ENCODE measurements at regions not wholly inside any gene's neighbourhood (a gene's known extent, or its start where the extent isn't known, plus 50 kb on each side); places are given as distances from the start of the nearest gene placed in this dataset.

DNA sequence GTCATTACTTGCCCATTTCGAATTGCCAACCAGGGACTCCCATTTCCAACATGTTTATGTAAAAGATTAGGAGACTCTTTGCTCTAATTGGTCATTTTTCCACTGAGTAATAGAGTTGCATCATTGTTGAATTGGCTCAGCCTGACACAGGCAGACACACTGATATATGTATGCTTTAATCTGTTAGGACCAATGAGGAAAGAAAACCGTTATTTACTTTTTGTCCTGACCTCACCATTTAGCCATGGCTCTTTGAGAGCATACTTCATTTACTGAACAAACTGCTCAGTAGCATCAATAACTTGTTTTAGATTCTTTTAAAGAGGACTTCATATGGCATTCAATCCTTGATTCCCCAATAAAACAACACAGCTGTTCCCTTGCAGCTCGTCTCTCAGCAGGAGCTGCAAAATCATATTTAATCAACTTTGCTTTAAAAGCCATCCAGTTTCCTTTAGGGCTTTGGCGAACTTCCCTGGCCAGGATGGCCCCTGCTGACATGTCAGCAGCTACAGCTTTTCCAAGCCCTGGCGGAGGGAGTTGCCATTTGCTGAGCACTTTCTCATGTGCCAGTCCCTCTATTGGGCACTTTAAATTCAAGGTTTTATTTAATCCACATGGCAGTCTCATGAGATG, 251.5 kb upstream of the TNC start:
- H3K9me3 ChIP-seq (ENCODE audit: severe bottlenecking) = peaks cover 2% of the 10 kb centered on the region
- DNase-seq = no peak

DNA sequence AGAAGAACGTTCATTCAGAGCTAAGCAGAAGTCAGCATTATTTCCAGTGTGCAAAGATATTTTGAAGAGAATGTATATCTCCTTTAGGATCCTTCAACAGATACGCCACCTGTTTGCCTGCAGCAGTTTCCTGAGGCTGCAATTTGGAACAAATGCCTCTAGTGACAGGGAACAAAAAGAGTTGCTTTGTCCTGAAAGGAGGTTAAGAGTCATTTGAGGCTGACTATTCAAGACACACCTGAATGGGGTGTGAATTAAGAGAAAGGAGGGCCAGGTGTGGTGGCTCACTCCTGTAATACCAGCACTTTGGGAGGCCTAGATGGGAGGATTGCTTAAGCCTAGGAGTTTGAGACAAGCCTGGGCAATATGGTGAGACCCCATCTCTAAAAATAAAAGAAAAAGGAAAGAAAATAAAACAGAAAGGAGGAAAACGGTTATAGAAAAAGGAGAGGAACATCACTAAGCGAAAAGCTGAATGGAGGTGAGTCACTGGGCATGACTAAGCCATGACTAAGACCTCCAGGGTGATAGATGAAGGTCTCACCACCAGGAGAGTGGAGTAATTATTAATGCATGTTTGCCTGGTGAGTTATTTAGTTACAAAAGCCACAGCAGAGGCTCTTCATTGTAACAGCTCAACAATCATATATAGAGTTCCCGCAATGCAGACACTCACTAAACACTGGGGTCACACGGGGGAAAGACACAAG, 255.2 kb upstream of the TNC start:
- TF ChIP-seq, protein P1, sequence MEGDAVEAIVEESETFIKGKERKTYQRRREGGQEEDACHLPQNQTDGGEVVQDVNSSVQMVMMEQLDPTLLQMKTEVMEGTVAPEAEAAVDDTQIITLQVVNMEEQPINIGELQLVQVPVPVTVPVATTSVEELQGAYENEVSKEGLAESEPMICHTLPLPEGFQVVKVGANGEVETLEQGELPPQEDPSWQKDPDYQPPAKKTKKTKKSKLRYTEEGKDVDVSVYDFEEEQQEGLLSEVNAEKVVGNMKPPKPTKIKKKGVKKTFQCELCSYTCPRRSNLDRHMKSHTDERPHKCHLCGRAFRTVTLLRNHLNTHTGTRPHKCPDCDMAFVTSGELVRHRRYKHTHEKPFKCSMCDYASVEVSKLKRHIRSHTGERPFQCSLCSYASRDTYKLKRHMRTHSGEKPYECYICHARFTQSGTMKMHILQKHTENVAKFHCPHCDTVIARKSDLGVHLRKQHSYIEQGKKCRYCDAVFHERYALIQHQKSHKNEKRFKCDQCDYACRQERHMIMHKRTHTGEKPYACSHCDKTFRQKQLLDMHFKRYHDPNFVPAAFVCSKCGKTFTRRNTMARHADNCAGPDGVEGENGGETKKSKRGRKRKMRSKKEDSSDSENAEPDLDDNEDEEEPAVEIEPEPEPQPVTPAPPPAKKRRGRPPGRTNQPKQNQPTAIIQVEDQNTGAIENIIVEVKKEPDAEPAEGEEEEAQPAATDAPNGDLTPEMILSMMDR (IDR thresholded peaks at IDR 0.05; ENCODE audit: low read depth, low read length) = no peak
- H3K9me3 ChIP-seq (ENCODE audit: severe bottlenecking) = peaks cover 2% of the 10 kb centered on the region
- no peaks in the 10 kb centered on the region for H3K36me3 ChIP-seq
- H3K27ac ChIP-seq = no peak overlapping the region
- H3K27me3 ChIP-seq (ENCODE audit: insufficient read depth, low read depth, severe bottlenecking) = no peaks in the 10 kb centered on the region
- no peak for DNase-seq
- no peak overlapping the region for H3K4me3 ChIP-seq (ENCODE audit: low read depth, low read length)

More for the DNA sequence above, 251.5 kb upstream of the TNC start:
- TF ChIP-seq, protein P1 (IDR thresholded peaks at IDR 0.05; ENCODE audit: low read depth, low read length) = no peak
- Histone ChIP-seq H3K27me3 (ENCODE audit: insufficient read depth, low read depth, severe bottlenecking) (no peaks in the 10 kb centered on the region), H3K27ac (no peak overlapping the region), H3K36me3 (no peaks in the 10 kb centered on the region), H3K4me3 (ENCODE audit: low read depth, low read length) (no peak overlapping the region)

DNA sequence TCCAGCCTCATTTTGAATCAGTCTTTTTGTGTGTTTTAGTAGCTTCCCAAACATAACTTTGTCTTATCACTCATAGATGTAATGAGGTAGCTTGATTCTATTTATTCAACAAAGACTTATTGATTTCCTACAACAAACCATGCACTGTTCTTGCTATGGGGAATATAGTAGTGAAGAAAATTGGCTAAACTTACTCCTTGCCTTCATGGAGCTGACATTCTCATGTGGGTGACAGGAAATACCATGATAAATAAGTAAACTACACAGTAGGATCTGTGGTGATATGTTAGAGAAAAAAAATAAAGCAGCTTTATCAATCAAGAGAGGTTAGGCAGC, 255.7 kb upstream of the TNC start:
- TF ChIP-seq, protein P1 (IDR thresholded peaks at IDR 0.05; ENCODE audit: low read depth, low read length) = no peak
- Histone ChIP-seq H3K4me3 (ENCODE audit: low read depth, low read length) (no peak overlapping the region), H3K27ac (no peak overlapping the region), H3K36me3 (no peaks in the 10 kb centered on the region), H3K27me3 (ENCODE audit: insufficient read depth, low read depth, severe bottlenecking) (no peaks in the 10 kb centered on the region), H3K9me3 (ENCODE audit: severe bottlenecking) (peaks cover 2% of the 10 kb centered on the region)
- no peak for DNase-seq

DNA sequence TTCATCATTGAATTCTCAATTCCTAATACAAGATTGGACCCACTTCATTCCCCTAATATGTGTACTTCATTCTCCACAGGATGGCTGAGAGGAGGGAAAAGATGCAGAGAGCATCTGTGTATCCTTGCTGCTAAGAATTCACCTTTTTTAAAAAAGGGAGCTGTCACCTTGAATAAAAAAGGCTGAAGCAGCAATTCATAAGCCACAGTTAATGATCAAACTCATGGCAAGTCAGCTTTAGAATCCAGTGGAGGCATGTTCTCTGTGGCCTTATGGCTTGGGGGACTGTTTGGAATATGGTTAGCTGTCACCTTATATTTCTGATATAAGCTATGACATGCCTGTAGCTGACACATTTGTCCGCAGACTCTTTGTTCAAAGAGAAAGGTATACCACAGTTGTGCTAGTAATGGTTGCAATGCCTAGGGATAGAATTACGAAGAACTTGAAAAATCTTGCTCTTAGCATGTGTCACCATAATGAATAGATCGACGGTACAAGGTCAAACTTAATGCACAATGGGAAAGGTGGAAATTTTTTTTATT, 256.8 kb upstream of the TNC start:
- TF ChIP-seq, protein P1 (IDR thresholded peaks at IDR 0.05; ENCODE audit: low read depth, low read length) = no peak
- H3K27me3 ChIP-seq (ENCODE audit: insufficient read depth, low read depth, severe bottlenecking) = no peaks in the 10 kb centered on the region
- H3K9me3 ChIP-seq (ENCODE audit: severe bottlenecking) = peaks cover 5% of the 10 kb centered on the region
- no peak for DNase-seq
- no peaks in the 10 kb centered on the region for H3K36me3 ChIP-seq
- H3K4me3 ChIP-seq (ENCODE audit: low read depth, low read length) = no peak overlapping the region
- no peak overlapping the region for H3K27ac ChIP-seq

DNA sequence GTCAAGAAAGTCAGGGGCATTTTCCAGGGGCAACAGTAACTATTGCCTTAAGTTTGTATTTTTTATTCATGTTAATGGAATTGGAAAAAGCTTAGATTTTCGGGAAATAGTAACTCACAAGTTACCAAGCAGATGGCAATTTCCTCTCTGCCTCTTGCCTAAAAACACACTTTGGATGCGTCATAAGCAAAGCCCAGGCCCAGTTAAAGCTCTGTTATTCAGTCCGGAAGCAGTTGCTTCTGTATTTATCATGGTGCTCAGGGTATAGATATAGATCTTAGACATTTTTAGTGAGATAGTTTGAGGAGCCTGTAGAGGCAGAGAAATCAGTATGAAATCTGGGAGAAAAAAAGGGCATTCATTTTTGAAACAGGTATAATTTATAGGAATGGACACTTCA, 260.3 kb upstream of the TNC start:
- H3K27ac ChIP-seq = no peak overlapping the region
- peaks cover 20% of the 10 kb centered on the region for H3K9me3 ChIP-seq (ENCODE audit: severe bottlenecking)
- H3K4me3 ChIP-seq (ENCODE audit: low read depth, low read length) = no peak overlapping the region
- H3K36me3 ChIP-seq = no peaks in the 10 kb centered on the region
- no peak for DNase-seq
- TF ChIP-seq, protein P1 (IDR thresholded peaks at IDR 0.05; ENCODE audit: low read depth, low read length) = no peak
- H3K27me3 ChIP-seq (ENCODE audit: insufficient read depth, low read depth, severe bottlenecking) = no peaks in the 10 kb centered on the region

All from WERI-Rb-1 (cell line).